K562 (cell line): ENCODE measurements at regions not wholly inside any gene's neighbourhood (a gene's known extent, or its start where the extent isn't known, plus 50 kb on each side); places are given as distances from the start of the nearest gene placed in this dataset.

Experiments
- ATAC-seq: fragments of 200-7000 bp; cut with Tn5 transposase; 3 replicates; pipeline ENCODE4 v1.9.1; 2020; ENCODE audit warnings: moderate library complexity
- BruUV-seq: library from RNA; stranded (reverse); fragments of 400-500 nt; replicated peaks from 2 replicates; lab custom pipeline; 2021; lab: Mats Ljungman, UMichigan
- CTCF ChIA-PET: fragments of 300-600 bp; formaldehyde crosslinking; extraction: SDS; loops from one replicate; lab custom pipeline; 2021; ENCODE audit warnings: low intra/inter-chr PET ratio; lab: Yijun Ruan, JAX
- POLR2A ChIA-PET: fragments of 300-600, 350-650 bp; sonication (Branson Sonifier 250); formaldehyde crosslinking; extraction: SDS; loops from one replicate; lab custom pipeline; 2021; ENCODE audit warnings: antibody characterized with exemption, inconsistent platforms; lab: Yijun Ruan, JAX
- DNase-seq, 4 experiments: peaks; one replicate each; pipeline versions ENCODE4 v3.0.0 to v3.0.0-alpha.2; 2011 to 2018; ENCODE audit warnings: low spot score in 3 of 4, mixed read lengths in 3 of 4; ENCODE audit errors: extremely low read depth in 1 of 4
- FAIRE-seq: peaks from 2 replicates; lab custom pipeline; 2011; peaks lifted over from hg19 to GRCh38; lab: Jason Lieb, UNC
- H2AFZ ChIP-seq: 2 replicates; pipeline ENCODE4 v1.6.0; 2011; ENCODE audit warnings: low read depth, low read length, control low read depth, inconsistent platforms
- H3K27ac ChIP-seq: fragments of 200-600 bp; 3 replicates; pipeline ENCODE4 v1.8.0; 2011; ENCODE audit warnings: low read depth, mild to moderate bottlenecking, control low read depth, inconsistent platforms, low read length, moderate library complexity, mixed read lengths; ENCODE audit errors: extremely low read depth
- H3K27me3 ChIP-seq, 2 experiments: fragments of 300-600 bp in 1 of 2; 2 replicates in 1 of 2; 3 replicates in 1 of 2; pipeline versions ENCODE4 v1.6.0 to v1.8.0; 2011; ENCODE audit warnings: inconsistent platforms in 2 of 2, low read length in 2 of 2, mild to moderate bottlenecking in 1 of 2, mixed read lengths in 1 of 2, moderate library complexity in 1 of 2; ENCODE audit not compliant: control insufficient read depth in 2 of 2, insufficient read depth in 2 of 2
- H3K36me3 ChIP-seq: fragments of 300-600 bp; 3 replicates; pipeline ENCODE4 v1.8.0; 2011; ENCODE audit warnings: mild to moderate bottlenecking, low read length, inconsistent platforms; ENCODE audit not compliant: control insufficient read depth, insufficient read depth
- H3K4me1 ChIP-seq, 2 experiments: fragments of 200-600 bp in 1 of 2; replicated peaks in 1 of 2; 2 replicates in 1 of 2; 3 replicates in 1 of 2; pipeline versions ENCODE4 v1.5.1 to v1.8.0; 2011; ENCODE audit warnings: inconsistent platforms in 2 of 2, low read length in 2 of 2, mild to moderate bottlenecking in 1 of 2, mixed read lengths in 1 of 2, moderate library complexity in 1 of 2; ENCODE audit not compliant: control insufficient read depth in 2 of 2, insufficient read depth in 2 of 2
- H3K4me2 ChIP-seq: 2 replicates; pipeline ENCODE4 v1.6.1; 2011; ENCODE audit warnings: low read length, control low read depth, inconsistent platforms, mixed read lengths; ENCODE audit not compliant: insufficient read depth
- H3K4me3 ChIP-seq: fragments of 200-600 bp; sonication (generic), shearing (Covaris generic); 2 replicates; pipeline ENCODE4 v1.5.1; 2016; ENCODE audit warnings: control low read depth, inconsistent platforms
- H3K79me2 ChIP-seq: fragments of 200-600 bp; 3 replicates; pipeline ENCODE4 v1.8.0; 2011; ENCODE audit warnings: low read length, inconsistent platforms; ENCODE audit not compliant: control insufficient read depth, insufficient read depth
- H3K9ac ChIP-seq, 2 experiments: 2 replicates each; pipeline versions ENCODE4 v1.6.0 to v1.6.1; 2011; ENCODE audit warnings: low read depth in 2 of 2, low read length in 2 of 2, control low read depth in 1 of 2, inconsistent platforms in 1 of 2, mild to moderate bottlenecking in 1 of 2, mixed read lengths in 1 of 2; ENCODE audit not compliant: insufficient read depth in 1 of 2
- H3K9me1 ChIP-seq: one replicate; pipeline ENCODE4 v1.6.0; 2011; ENCODE audit warnings: inconsistent platforms, mild to moderate bottlenecking, low read length, moderate library complexity; ENCODE audit not compliant: control insufficient read depth, insufficient read depth
- H3K9me3 ChIP-seq: replicated peaks from 2 replicates; pipeline ENCODE4 v1.5.1; 2011; ENCODE audit warnings: low read depth, low read length, inconsistent platforms; ENCODE audit not compliant: control insufficient read depth, insufficient read depth
- H4K20me1 ChIP-seq: replicated peaks from 2 replicates; pipeline ENCODE4 v1.6.1; 2011; ENCODE audit warnings: low read length, inconsistent platforms, mixed read lengths; ENCODE audit not compliant: control insufficient read depth, insufficient read depth
- HOMEZ ChIP-seq: fragments of 250-450 bp; sonication (Bioruptor Pico); IDR thresholded peaks from 2 replicates; pipeline ENCODE4 v1.4.0; 2020; ENCODE audit warnings: mild to moderate bottlenecking, moderate library complexity
- USF1 ChIP-seq: sonication (generic); formaldehyde crosslinking; IDR thresholded peaks from 2 replicates; pipeline ENCODE4 v1.9.0; 2022; ENCODE audit warnings: mild to moderate bottlenecking, missing genetic modification reagents
- WGBS: fragments of 100-300 bp; shearing (Covaris generic); methylation state at CpG from one replicate; pipeline ENCODE4 v1.1.6; 2016; ENCODE audit warnings: low coverage, mixed read lengths; ENCODE audit not compliant: insufficient coverage; ENCODE audit errors: missing lambda C conversion rate; 5-methylcytosine and 5-hydroxymethylcytosine counted together
- in situ Hi-C: fragments of 300-500 bp; cut with MboI; formaldehyde crosslinking; loops from 4 replicates; pipeline ENCODE4 v1.15.0; 2018; ENCODE audit warnings: inconsistent platforms, mixed read lengths
- intact Hi-C: fragments of 100-400 bp; cut with micrococcal nuclease; formaldehyde crosslinking; loops from 2 replicates; pipeline ENCODE4 v1.14.2; 2022
- TF ChIP-seq, protein P1 (sequence below): sonication (generic); formaldehyde crosslinking; IDR thresholded peaks from 2 replicates; pipeline ENCODE4 v1.5.0; 2020; ENCODE audit warnings: missing genetic modification reagents

DNA sequence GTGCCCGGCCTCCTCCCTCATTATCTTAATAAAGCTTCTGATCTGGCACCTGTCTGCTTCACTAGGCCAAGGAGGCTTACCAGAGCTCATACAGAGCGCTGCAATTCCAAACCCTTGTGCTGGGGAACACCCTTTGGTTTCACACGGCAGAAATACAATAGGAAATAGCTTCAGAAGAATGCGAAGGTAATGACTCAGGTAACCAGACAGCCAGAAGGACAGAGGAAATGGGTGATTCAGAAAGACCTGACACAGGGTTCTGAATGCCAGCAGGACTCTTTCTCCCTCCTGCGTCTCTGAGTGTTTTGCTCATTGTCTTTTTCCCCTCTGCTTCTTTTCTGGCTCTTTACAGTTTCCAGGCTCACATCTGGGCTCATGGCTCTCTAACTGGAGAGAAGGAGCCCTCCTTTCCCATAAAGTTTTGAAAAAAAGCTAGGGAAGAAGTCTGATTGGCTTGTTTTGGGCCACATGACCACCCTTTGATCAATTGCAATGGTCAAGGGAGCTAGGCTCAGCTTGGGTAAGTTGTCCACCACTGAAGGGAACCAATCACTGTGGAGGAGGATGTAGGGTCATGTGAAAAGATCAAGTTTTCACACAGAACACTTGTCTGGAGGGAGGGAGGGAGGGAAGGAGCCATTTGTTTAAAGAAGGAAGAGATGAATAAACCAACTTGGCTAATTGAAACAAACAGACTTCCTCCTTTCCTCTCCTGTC lies 90.5 kb upstream of the UPP2 start:
- ChIA-PET POLR2A (interaction anchor here (0.6 to 1.0 kb wide), 2 partner anchors 206 to 237 kb away, joined by 3 to 5 read pairs; no protein-coding TSS in a partner anchor), CTCF (interaction anchor here (0.6 to 4.2 kb wide), 7 partner anchors 202 to 574 kb away, joined by 4 to 44 read pairs (median 8); no protein-coding TSS in a partner anchor)
- WGBS: 32% methylated on average over 5 of the region's 5 CpGs
- 0 out of 2 replicates have a peak overlapping the region, but pooled peaks have one; percentile 21 for H2AFZ ChIP-seq
- no peaks in the 10 kb centered on the region for H3K9me3 ChIP-seq
- peaks cover 3% of the 10 kb centered on the region for H3K9me1 ChIP-seq
- H3K27me3 ChIP-seq: no peaks in the 10 kb centered on the region
- H3K4me2 ChIP-seq: no peak overlapping the region
- H3K4me3 ChIP-seq: no peak overlapping the region
- no peak overlapping the region for H3K9ac ChIP-seq
- H3K79me2 ChIP-seq: no peaks in the 10 kb centered on the region
- intact Hi-C loops: loop anchor here (2.0 to 10.0 kb wide), 2 partner anchors 416 to 708 kb away; no protein-coding TSS in a partner anchor
- no peak overlapping the region for H3K27ac ChIP-seq
- FAIRE-seq (no peak), ATAC-seq (peak; percentile 47), DNase-seq (peak in 2 of 4 experiments; percentile 25 to 31)
- H3K4me1 ChIP-seq: peaks cover 0 to 10% of the 10 kb centered on the region in 2 experiments; a peak in 2 of 5 replicates
- BruUV-seq: no TSS peak
- TF ChIP-seq, protein P1, sequence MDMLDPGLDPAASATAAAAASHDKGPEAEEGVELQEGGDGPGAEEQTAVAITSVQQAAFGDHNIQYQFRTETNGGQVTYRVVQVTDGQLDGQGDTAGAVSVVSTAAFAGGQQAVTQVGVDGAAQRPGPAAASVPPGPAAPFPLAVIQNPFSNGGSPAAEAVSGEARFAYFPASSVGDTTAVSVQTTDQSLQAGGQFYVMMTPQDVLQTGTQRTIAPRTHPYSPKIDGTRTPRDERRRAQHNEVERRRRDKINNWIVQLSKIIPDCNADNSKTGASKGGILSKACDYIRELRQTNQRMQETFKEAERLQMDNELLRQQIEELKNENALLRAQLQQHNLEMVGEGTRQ (CRISPR knock-in tag): peak; percentile 59
- TF ChIP-seq HOMEZ: no peak
- TF ChIP-seq USF1 (CRISPR knock-in tag): peak; percentile 52
- TF ChIP-seq, all 486 proteins: peak for 2
- no peaks in the 10 kb centered on the region for H3K36me3 ChIP-seq
- in situ Hi-C loops: loop anchor here (25.0 kb wide), 1 partner anchor 674 kb away; the partner anchor contains the start of gene ERMN
- no peaks in the 10 kb centered on the region for H4K20me1 ChIP-seq
